Mesenchymal stem cell (in vitro differentiated cells and primary cell): ENCODE measurements at regions not wholly inside any gene's neighbourhood (a gene's known extent, or its start where the extent isn't known, plus 50 kb on each side); places are given as distances from the start of the nearest gene placed in this dataset.
"Not testable (repeated sequence)": the region's sequence is repeated elsewhere in the genome, so short reads cannot be mapped to it uniquely, and the experiment has no call there.

Source experiments
- DNase-seq: peaks from one replicate; pipeline ENCODE4 v3.0.0-alpha.2; 2013
- H2AFZ ChIP-seq: one replicate; pipeline ENCODE4 v1.6.1; 2013; ENCODE audit warnings: low read depth, mild to moderate bottlenecking, control low read depth, inconsistent platforms, low read length, moderate library complexity
- H2AK5ac ChIP-seq: 2 replicates; pipeline ENCODE4 v1.6.1; 2013; ENCODE audit warnings: low read length, moderate library complexity, mild to moderate bottlenecking, inconsistent platforms; ENCODE audit not compliant: severe bottlenecking
- H2BK120ac ChIP-seq: one replicate; pipeline ENCODE4 v1.6.1; 2013; ENCODE audit warnings: low read depth, mild to moderate bottlenecking, inconsistent platforms, low read length, moderate library complexity
- H2BK12ac ChIP-seq, 2 experiments: one replicate each; pipeline ENCODE4 v1.6.1; 2013; ENCODE audit warnings: inconsistent platforms in 2 of 2, low read length in 2 of 2, mild to moderate bottlenecking in 2 of 2, moderate library complexity in 2 of 2, control low read depth in 1 of 2
- H2BK15ac ChIP-seq: one replicate; pipeline ENCODE4 v1.6.1; 2013; ENCODE audit warnings: mild to moderate bottlenecking, low read depth, inconsistent platforms; ENCODE audit not compliant: poor library complexity, severe bottlenecking
- H2BK5ac ChIP-seq: 2 replicates; pipeline ENCODE4 v1.6.1; 2013; ENCODE audit warnings: low read depth, mild to moderate bottlenecking, low read length, control low read depth, inconsistent platforms; ENCODE audit not compliant: poor library complexity, severe bottlenecking
- H3K14ac ChIP-seq, 2 experiments: one replicate each; pipeline ENCODE4 v1.6.1; 2013; ENCODE audit warnings: inconsistent platforms in 2 of 2, low read length in 2 of 2, control low read depth in 1 of 2, mild to moderate bottlenecking in 1 of 2, moderate library complexity in 1 of 2
- H3K18ac ChIP-seq, 2 experiments: one replicate each; pipeline ENCODE4 v1.6.1; 2013; ENCODE audit warnings: inconsistent platforms in 2 of 2, low read length in 2 of 2, control low read depth in 1 of 2, low read depth in 1 of 2, mild to moderate bottlenecking in 1 of 2
- H3K23ac ChIP-seq, 2 experiments: one replicate each; pipeline ENCODE4 v1.6.1; 2013; ENCODE audit warnings: inconsistent platforms in 2 of 2, low read length in 2 of 2, mild to moderate bottlenecking in 2 of 2, moderate library complexity in 2 of 2, control low read depth in 1 of 2
- H3K27ac ChIP-seq: 2 replicates; pipeline ENCODE4 v1.5.1; 2013; ENCODE audit warnings: mild to moderate bottlenecking, moderate library complexity, low read length, control low read depth, inconsistent platforms; ENCODE audit not compliant: poor library complexity, severe bottlenecking
- H3K27me3 ChIP-seq, 2 experiments: 2 replicates each; pipeline versions ENCODE4 v1.6.1 to v1.7.0; 2013; ENCODE audit warnings: low read length in 2 of 2, mild to moderate bottlenecking in 2 of 2, moderate library complexity in 2 of 2, control low read depth in 1 of 2, inconsistent platforms in 1 of 2; ENCODE audit not compliant: control insufficient read depth in 1 of 2, insufficient read depth in 1 of 2
- H3K36me3 ChIP-seq, 2 experiments: 2 replicates each; pipeline versions ENCODE4 v1.6.1 to v1.7.0; 2013; ENCODE audit warnings: low read length in 2 of 2, control low read depth in 1 of 2, inconsistent platforms in 1 of 2, low read depth in 1 of 2, mild to moderate bottlenecking in 1 of 2; ENCODE audit not compliant: insufficient read depth in 2 of 2, control insufficient read depth in 1 of 2
- H3K4ac ChIP-seq, 2 experiments: one replicate each; pipeline ENCODE4 v1.6.1; 2013; ENCODE audit warnings: inconsistent platforms in 2 of 2, low read length in 2 of 2, mild to moderate bottlenecking in 2 of 2, moderate library complexity in 2 of 2, control low read depth in 1 of 2, low read depth in 1 of 2
- H3K4me1 ChIP-seq: 2 replicates; pipeline ENCODE4 v1.6.1; 2013; ENCODE audit warnings: low read depth, low read length, control low read depth; ENCODE audit not compliant: control insufficient read depth, insufficient read depth
- H3K4me2 ChIP-seq: 2 replicates; pipeline ENCODE4 v1.6.1; 2013; ENCODE audit warnings: low read length, mild to moderate bottlenecking, inconsistent platforms; ENCODE audit not compliant: poor library complexity, severe bottlenecking
- H3K4me3 ChIP-seq, 2 experiments: 2 replicates each; pipeline versions ENCODE4 v1.5.1 to v1.7.0; 2013; ENCODE audit warnings: low read length in 2 of 2, mild to moderate bottlenecking in 2 of 2, control low read depth in 1 of 2, low read depth in 1 of 2; ENCODE audit not compliant: insufficient read depth in 1 of 2
- H3K79me1 ChIP-seq: replicated peaks from 2 replicates; pipeline ENCODE4 v1.6.1; 2013; ENCODE audit warnings: mild to moderate bottlenecking, control low read depth, low read length, inconsistent platforms; ENCODE audit not compliant: poor library complexity, severe bottlenecking
- H3K9ac ChIP-seq: 2 replicates; pipeline ENCODE4 v1.7.0; 2013; ENCODE audit warnings: mild to moderate bottlenecking, low read length, moderate library complexity
- H3K9me3 ChIP-seq: 2 replicates; pipeline ENCODE4 v1.7.0; 2013; ENCODE audit warnings: mild to moderate bottlenecking, low read length; ENCODE audit not compliant: control insufficient read depth
- H4K8ac ChIP-seq: one replicate; pipeline ENCODE4 v1.6.1; 2013; ENCODE audit warnings: inconsistent platforms, mild to moderate bottlenecking, low read length, moderate library complexity
- H4K91ac ChIP-seq: one replicate; pipeline ENCODE4 v1.6.1; 2013; ENCODE audit warnings: mild to moderate bottlenecking, low read length, inconsistent platforms
- WGBS: methylation state at CpG from one replicate; pipeline ENCODE4 v1.1.7; 2013; ENCODE audit warnings: mixed read lengths; 5-methylcytosine and 5-hydroxymethylcytosine counted together

- not testable (repeated sequence) for DNase-seq, H4K8ac ChIP-seq, H3K9me3 ChIP-seq, H4K91ac ChIP-seq, H3K4me1 ChIP-seq, H3K4me3 ChIP-seq, H3K27ac ChIP-seq, H3K36me3 ChIP-seq, H3K4ac ChIP-seq, H2AK5ac ChIP-seq, H2BK12ac ChIP-seq, H2BK5ac ChIP-seq, H3K23ac ChIP-seq, H3K4me2 ChIP-seq, H2BK120ac ChIP-seq, H3K79me1 ChIP-seq, H2AFZ ChIP-seq, H3K9ac ChIP-seq, H3K18ac ChIP-seq, H3K14ac ChIP-seq, H2BK15ac ChIP-seq
- 97% methylated on average over 5 of the region's 7 CpGs for WGBS
- peaks cover 6 to 18% of the 10 kb centered on the region in 2 experiments for H3K27me3 ChIP-seq
Measured at GRCh38 chr12:64552510-64552909, 57.8 kb upstream of the RASSF3 start.

- not testable (repeated sequence) for H3K18ac ChIP-seq, H3K4me3 ChIP-seq
Measured at GRCh38 chr12:64553689-64554088, 56.6 kb upstream of the RASSF3 start.

GRCh38 chr12:64556231-64556630, 54.1 kb upstream of the RASSF3 start:
- 83% methylated on average over 4 of the region's 4 CpGs for whole genome bisulfite sequencing
- H2BK5ac ChIP-seq: no peak overlapping the region
- H2AK5ac ChIP-seq: no peak overlapping the region
- no peaks in the 10 kb centered on the region for H3K36me3 ChIP-seq
- H3K4ac ChIP-seq: no peak overlapping the region
- H2BK15ac ChIP-seq: no peak overlapping the region
- no peak overlapping the region for H3K23ac ChIP-seq
- no peak overlapping the region for H3K18ac ChIP-seq
- no peak overlapping the region for H3K14ac ChIP-seq
- no peak overlapping the region for H4K8ac ChIP-seq
- no peak overlapping the region for H2BK12ac ChIP-seq
- no peak overlapping the region for H3K4me2 ChIP-seq
- H3K27me3 ChIP-seq: peaks cover 12 to 29% of the 10 kb centered on the region in 2 experiments
- peaks cover 4% of the 10 kb centered on the region for H3K4me1 ChIP-seq
- H2BK120ac ChIP-seq: no peak overlapping the region
- H3K9ac ChIP-seq: no peak overlapping the region
- H3K4me3 ChIP-seq: no peak overlapping the region
- no peaks in the 10 kb centered on the region for H3K79me1 ChIP-seq
- no peak for DNase-seq
- H4K91ac ChIP-seq: no peak overlapping the region
- H3K9me3 ChIP-seq: no peaks in the 10 kb centered on the region
- no peak overlapping the region for H3K27ac ChIP-seq
- no peak overlapping the region for H2AFZ ChIP-seq

More at GRCh38 chr12:64553689-64554088, 56.6 kb upstream of the RASSF3 start:
- H3K36me3 ChIP-seq, H2BK120ac ChIP-seq, H2BK12ac ChIP-seq, H3K4ac ChIP-seq, H2AK5ac ChIP-seq, H3K14ac ChIP-seq, H3K9me3 ChIP-seq, H3K4me1 ChIP-seq, H4K8ac ChIP-seq, H2BK15ac ChIP-seq, H2AFZ ChIP-seq, H3K27ac ChIP-seq, DNase-seq, H3K4me2 ChIP-seq, H2BK5ac ChIP-seq, H4K91ac ChIP-seq, H3K23ac ChIP-seq, H3K9ac ChIP-seq, H3K79me1 ChIP-seq: not testable (repeated sequence)
- peaks cover 12 to 29% of the 10 kb centered on the region in 2 experiments for H3K27me3 ChIP-seq
- WGBS: 89% methylated on average over 2 of the region's 2 CpGs

GRCh38 chr12:64558754-64559153, 51.5 kb upstream of the RASSF3 start:
- Histone ChIP-seq H3K23ac (no peak overlapping the region), H2BK120ac (no peak overlapping the region), H2AFZ (no peak overlapping the region), H3K14ac (no peak overlapping the region), H2BK12ac (peak overlapping the region; percentile 10 to 28), H3K27me3 (peaks cover 12 to 26% of the 10 kb centered on the region in 2 experiments), H3K27ac (no peak overlapping the region), H3K9me3 (no peaks in the 10 kb centered on the region), H3K79me1 (no peaks in the 10 kb centered on the region), H3K36me3 (no peaks in the 10 kb centered on the region), H3K4me3 (no peak overlapping the region), H3K4ac (peak overlapping the region in 1 of 2 experiments; percentile 40), H3K4me1 (peaks cover 6% of the 10 kb centered on the region), H3K4me2 (no peak overlapping the region), H2BK5ac (no peak overlapping the region), H4K8ac (peak overlapping the region; percentile 55), H4K91ac (no peak overlapping the region), H3K9ac (no peak overlapping the region), H3K18ac (no peak overlapping the region), H2BK15ac (no peak overlapping the region), H2AK5ac (no peak overlapping the region)
- 92% methylated on average over 7 of the region's 7 CpGs for WGBS
- no peak for DNase-seq
